ENCODE measurements at regions not wholly inside any gene's neighbourhood (a gene's known extent, or its start where the extent isn't known, plus 50 kb on each side); places are given as distances from the start of the nearest gene placed in this dataset.

- Histone ChIP-seq H3K4me3 (ENCODE audit: low read length) (no peak overlapping the region), H3K36me3 (ENCODE audit: control insufficient read depth, insufficient read depth, low read length) (no peaks in the 10 kb centered on the region), H3K4me1 (ENCODE audit: control insufficient read depth, insufficient read depth, low read length) (no peaks in the 10 kb centered on the region), H3K27me3 (ENCODE audit: control insufficient read depth, insufficient read depth, low read length) (no peaks in the 10 kb centered on the region), H3K9me3 (ENCODE audit: control insufficient read depth, insufficient read depth, low read length) (no peaks in the 10 kb centered on the region), H3K27ac (ENCODE audit: low read length) (no peak overlapping the region)
- intact Hi-C loops (cut with micrococcal nuclease): no loop called here
- DNase-seq (no peak), ATAC-seq (no peak)
- Mint-ChIP-seq H3K4me1 (no peaks in the 10 kb centered on the region), H3K4me3 (no peak overlapping the region), H3K27me3 (ENCODE audit: low read depth in 2 of 2) (no peaks in the 10 kb centered on the region), H3K9me3 (peaks cover 8 to 10% of the 10 kb centered on the region in 2 donors), H3K36me3 (no peaks in the 10 kb centered on the region), H3K27ac (no peak overlapping the region)
- TF ChIP-seq, protein P1, sequence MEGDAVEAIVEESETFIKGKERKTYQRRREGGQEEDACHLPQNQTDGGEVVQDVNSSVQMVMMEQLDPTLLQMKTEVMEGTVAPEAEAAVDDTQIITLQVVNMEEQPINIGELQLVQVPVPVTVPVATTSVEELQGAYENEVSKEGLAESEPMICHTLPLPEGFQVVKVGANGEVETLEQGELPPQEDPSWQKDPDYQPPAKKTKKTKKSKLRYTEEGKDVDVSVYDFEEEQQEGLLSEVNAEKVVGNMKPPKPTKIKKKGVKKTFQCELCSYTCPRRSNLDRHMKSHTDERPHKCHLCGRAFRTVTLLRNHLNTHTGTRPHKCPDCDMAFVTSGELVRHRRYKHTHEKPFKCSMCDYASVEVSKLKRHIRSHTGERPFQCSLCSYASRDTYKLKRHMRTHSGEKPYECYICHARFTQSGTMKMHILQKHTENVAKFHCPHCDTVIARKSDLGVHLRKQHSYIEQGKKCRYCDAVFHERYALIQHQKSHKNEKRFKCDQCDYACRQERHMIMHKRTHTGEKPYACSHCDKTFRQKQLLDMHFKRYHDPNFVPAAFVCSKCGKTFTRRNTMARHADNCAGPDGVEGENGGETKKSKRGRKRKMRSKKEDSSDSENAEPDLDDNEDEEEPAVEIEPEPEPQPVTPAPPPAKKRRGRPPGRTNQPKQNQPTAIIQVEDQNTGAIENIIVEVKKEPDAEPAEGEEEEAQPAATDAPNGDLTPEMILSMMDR (IDR thresholded peaks at IDR 0.05): no peak
- WGBS (ENCODE audit: insufficient coverage): 86% methylated on average over 1 of the region's 1 CpG
Observed at GRCh38 chr5:164265566-164265965, 760.1 kb downstream of the MAT2B start.

GRCh38 chr5:164266571-164266970 is 761.2 kb downstream of the MAT2B start:
- no CpG with 5 or more reads among the region's 2 CpGs for WGBS (ENCODE audit: insufficient coverage)

GRCh38 chr5:164277720-164278119 is 772.3 kb downstream of the MAT2B start:
- Histone ChIP-seq H3K27ac (ENCODE audit: low read length) (no peak overlapping the region), H3K36me3 (ENCODE audit: control insufficient read depth, insufficient read depth, low read length) (no peaks in the 10 kb centered on the region), H3K9me3 (ENCODE audit: control insufficient read depth, insufficient read depth, low read length) (no peaks in the 10 kb centered on the region), H3K4me1 (ENCODE audit: control insufficient read depth, insufficient read depth, low read length) (no peaks in the 10 kb centered on the region), H3K27me3 (ENCODE audit: control insufficient read depth, insufficient read depth, low read length) (no peaks in the 10 kb centered on the region), H3K4me3 (ENCODE audit: low read length) (no peak overlapping the region)
- no peak for DNase-seq
- Mint-ChIP-seq H3K27me3 (ENCODE audit: low read depth in 2 of 2) (no peaks in the 10 kb centered on the region), H3K9me3 (peaks cover 2 to 4% of the 10 kb centered on the region in 2 donors), H3K27ac (no peak overlapping the region), H3K4me1 (no peaks in the 10 kb centered on the region), H3K4me3 (no peak overlapping the region), H3K36me3 (no peaks in the 10 kb centered on the region)
- WGBS (ENCODE audit: insufficient coverage): no CpG with 5 or more reads among the region's 2 CpGs
- no peak for ATAC-seq
- intact Hi-C loops (cut with micrococcal nuclease): no loop called here
- TF ChIP-seq, protein P1 (IDR thresholded peaks at IDR 0.05): no peak

More at GRCh38 chr5:164266571-164266970, 761.2 kb downstream of the MAT2B start:
- Mint-ChIP-seq H3K9me3 (peaks cover 8 to 10% of the 10 kb centered on the region in 2 donors), H3K27ac (no peak overlapping the region), H3K27me3 (ENCODE audit: low read depth in 2 of 2) (no peaks in the 10 kb centered on the region), H3K36me3 (no peaks in the 10 kb centered on the region), H3K4me1 (no peaks in the 10 kb centered on the region), H3K4me3 (no peak overlapping the region)
- Histone ChIP-seq H3K27ac (ENCODE audit: low read length) (no peak overlapping the region), H3K27me3 (ENCODE audit: control insufficient read depth, insufficient read depth, low read length) (no peaks in the 10 kb centered on the region), H3K4me3 (ENCODE audit: low read length) (no peak overlapping the region), H3K36me3 (ENCODE audit: control insufficient read depth, insufficient read depth, low read length) (no peaks in the 10 kb centered on the region), H3K4me1 (ENCODE audit: control insufficient read depth, insufficient read depth, low read length) (no peaks in the 10 kb centered on the region), H3K9me3 (ENCODE audit: control insufficient read depth, insufficient read depth, low read length) (no peaks in the 10 kb centered on the region)
- ATAC-seq (no peak), DNase-seq (no peak)
- TF ChIP-seq, protein P1 (IDR thresholded peaks at IDR 0.05): no peak
- intact Hi-C loops (cut with micrococcal nuclease): no loop called here

- Mint-ChIP-seq H3K4me1 (no peaks in the 10 kb centered on the region), H3K36me3 (no peaks in the 10 kb centered on the region), H3K9me3 (peaks cover 7 to 14% of the 10 kb centered on the region in 2 donors), H3K4me3 (no peak overlapping the region), H3K27ac (no peak overlapping the region), H3K27me3 (ENCODE audit: low read depth in 2 of 2) (no peaks in the 10 kb centered on the region)
- DNase-seq (no peak), ATAC-seq (no peak)
- intact Hi-C loops (cut with micrococcal nuclease): no loop called here
- Histone ChIP-seq H3K4me1 (ENCODE audit: control insufficient read depth, insufficient read depth, low read length) (no peaks in the 10 kb centered on the region), H3K36me3 (ENCODE audit: control insufficient read depth, insufficient read depth, low read length) (no peaks in the 10 kb centered on the region), H3K27ac (ENCODE audit: low read length) (no peak overlapping the region), H3K27me3 (ENCODE audit: control insufficient read depth, insufficient read depth, low read length) (no peaks in the 10 kb centered on the region), H3K4me3 (ENCODE audit: low read length) (no peak overlapping the region), H3K9me3 (ENCODE audit: control insufficient read depth, insufficient read depth, low read length) (no peaks in the 10 kb centered on the region)
- TF ChIP-seq, protein P1 (IDR thresholded peaks at IDR 0.05): no peak
- 92% methylated on average over 1 of the region's 1 CpG for WGBS (ENCODE audit: insufficient coverage)
Observed at GRCh38 chr5:164289526-164289925, 784.1 kb downstream of the MAT2B start.

All from natural killer cell (primary cell).